ENCODE measurements at regions not wholly inside any gene's neighbourhood (a gene's known extent, or its start where the extent isn't known, plus 50 kb on each side); places are given as distances from the start of the nearest gene placed in this dataset.

DNA sequence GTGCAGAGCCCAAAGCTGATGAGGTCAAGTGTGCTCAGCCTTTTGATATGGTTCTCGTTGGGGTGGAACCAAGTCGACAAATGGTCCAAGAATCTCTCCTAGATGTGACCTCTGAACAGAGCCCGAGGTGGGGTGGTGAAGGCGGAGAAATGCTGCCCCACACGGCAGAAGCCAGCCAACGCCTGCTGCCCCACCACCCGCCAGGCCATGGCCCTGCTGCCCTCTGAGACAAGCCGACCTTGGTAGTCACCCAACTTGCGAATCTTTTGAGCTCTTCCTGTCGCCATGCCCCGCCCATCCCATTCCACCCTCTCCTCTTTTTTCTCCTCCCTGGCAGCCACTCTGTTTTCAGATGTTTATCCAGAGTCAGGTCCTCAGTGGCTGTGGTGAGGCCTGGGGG, 91.5 kb upstream of the EGFLAM start:
- TF ChIP-seq, protein P1, sequence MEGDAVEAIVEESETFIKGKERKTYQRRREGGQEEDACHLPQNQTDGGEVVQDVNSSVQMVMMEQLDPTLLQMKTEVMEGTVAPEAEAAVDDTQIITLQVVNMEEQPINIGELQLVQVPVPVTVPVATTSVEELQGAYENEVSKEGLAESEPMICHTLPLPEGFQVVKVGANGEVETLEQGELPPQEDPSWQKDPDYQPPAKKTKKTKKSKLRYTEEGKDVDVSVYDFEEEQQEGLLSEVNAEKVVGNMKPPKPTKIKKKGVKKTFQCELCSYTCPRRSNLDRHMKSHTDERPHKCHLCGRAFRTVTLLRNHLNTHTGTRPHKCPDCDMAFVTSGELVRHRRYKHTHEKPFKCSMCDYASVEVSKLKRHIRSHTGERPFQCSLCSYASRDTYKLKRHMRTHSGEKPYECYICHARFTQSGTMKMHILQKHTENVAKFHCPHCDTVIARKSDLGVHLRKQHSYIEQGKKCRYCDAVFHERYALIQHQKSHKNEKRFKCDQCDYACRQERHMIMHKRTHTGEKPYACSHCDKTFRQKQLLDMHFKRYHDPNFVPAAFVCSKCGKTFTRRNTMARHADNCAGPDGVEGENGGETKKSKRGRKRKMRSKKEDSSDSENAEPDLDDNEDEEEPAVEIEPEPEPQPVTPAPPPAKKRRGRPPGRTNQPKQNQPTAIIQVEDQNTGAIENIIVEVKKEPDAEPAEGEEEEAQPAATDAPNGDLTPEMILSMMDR (conservative IDR thresholded peaks at IDR 0.05; ENCODE audit: low read length): no peak
- no peak for TF ChIP-seq EZH2phosphoT487 (IDR thresholded peaks at IDR 0.05; ENCODE audit: borderline replicate concordance, low read depth, low read length)

All from OCI-LY7 (cell line).